ENCODE measurements at regions not wholly inside any gene's neighbourhood (a gene's known extent, or its start where the extent isn't known, plus 50 kb on each side); places are given as distances from the start of the nearest gene placed in this dataset.

DNA sequence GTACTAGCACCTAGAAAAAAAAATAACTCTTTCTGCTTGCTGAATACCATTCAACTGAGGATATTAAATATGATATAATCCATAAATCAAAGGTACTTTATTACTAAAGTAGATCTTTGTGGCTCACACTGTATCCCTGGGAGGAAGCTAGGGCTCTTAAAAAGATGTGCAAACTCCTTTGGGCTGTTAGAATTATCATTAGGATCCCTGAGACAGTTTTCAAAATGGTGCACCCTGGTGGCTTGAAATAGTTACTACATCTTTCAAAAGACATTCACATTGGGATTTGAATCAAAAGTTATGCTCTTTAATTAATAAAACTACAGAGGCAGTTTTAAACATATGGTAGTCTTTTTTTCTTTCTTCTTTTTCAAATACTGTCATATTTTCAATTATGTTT lies 228.5 kb upstream of the G2E3 start:
- H3K4me1 Mint-ChIP-seq, result no peaks in the 10 kb centered on the region
- H3K36me3 Mint-ChIP-seq, result no peaks in the 10 kb centered on the region
- no peak for ATAC-seq (ENCODE audit: low read depth in 2 of 2)
- H3K9me3 ChIP-seq (ENCODE audit: control insufficient read depth in 2 of 2, low read length in 2 of 2), result peaks cover 5 to 6% of the 10 kb centered on the region in 2 experiments
- no peak overlapping the region for H3K4me3 ChIP-seq (ENCODE audit: low read depth, low read length)
- H3K4me3 Mint-ChIP-seq, result no peak overlapping the region
- H3K36me3 ChIP-seq (ENCODE audit: control insufficient read depth, insufficient read depth, low read length), result no peaks in the 10 kb centered on the region
- H3K27ac Mint-ChIP-seq, result no peak overlapping the region
- no peaks in the 10 kb centered on the region for H3K4me1 ChIP-seq (ENCODE audit: control insufficient read depth, insufficient read depth, low read length, poor library complexity, severe bottlenecking)
- H3K9me3 Mint-ChIP-seq, result peaks cover 0 to 11% (median 3%) of the 10 kb centered on the region in 7 donors
- peaks cover 2% of the 10 kb centered on the region for H3K27me3 ChIP-seq (ENCODE audit: control insufficient read depth, insufficient read depth, low read length)
- no peak overlapping the region for H3K27ac ChIP-seq (ENCODE audit: insufficient read depth, low read length, poor library complexity, severe bottlenecking)
- no peaks in the 10 kb centered on the region for H3K27me3 Mint-ChIP-seq
- DNase-seq, result peak in 1 of 3 donors; percentile 9

DNA sequence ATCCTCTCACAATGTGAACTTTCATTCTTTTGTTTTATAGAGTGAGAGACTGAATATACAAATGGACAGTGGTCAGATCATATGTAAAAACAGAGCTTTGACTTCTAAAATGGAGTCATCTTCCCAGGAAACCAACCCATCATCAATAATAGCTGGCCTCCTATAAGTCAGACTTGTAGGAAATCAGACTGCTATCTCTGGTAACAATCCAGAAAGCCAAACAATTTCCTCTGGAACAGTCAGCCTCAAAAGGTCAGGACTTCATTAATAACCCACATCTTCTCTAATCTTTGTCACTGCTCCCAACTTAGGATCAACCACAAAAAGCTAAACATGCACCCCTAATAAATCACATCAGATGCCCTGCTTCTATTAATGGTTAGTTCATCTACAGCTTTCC lies 227.9 kb upstream of the G2E3 start:
- peaks cover 0 to 11% (median 3%) of the 10 kb centered on the region in 7 donors for H3K9me3 Mint-ChIP-seq

DNA sequence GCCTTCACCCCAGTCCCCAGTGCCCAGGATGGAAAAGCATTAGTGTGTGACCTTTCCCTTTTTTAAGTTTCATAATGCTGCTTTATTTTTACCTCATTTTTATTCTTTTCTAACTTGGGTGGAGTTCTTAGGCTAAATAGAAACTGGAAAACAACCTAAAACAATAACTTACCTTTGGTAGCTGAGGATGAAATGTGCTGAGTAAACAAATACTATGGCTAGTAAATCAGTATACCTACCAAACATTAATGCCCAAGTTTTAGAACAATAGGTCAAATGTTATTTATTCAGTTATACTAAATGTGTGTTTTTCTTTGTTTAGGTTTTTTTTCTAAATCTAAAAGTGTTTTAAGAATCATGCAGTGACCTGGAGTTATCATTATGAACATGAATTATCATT lies 226.6 kb upstream of the G2E3 start:
- ATAC-seq (ENCODE audit: low read depth in 2 of 2), result no peak
- H3K27ac Mint-ChIP-seq, result no peak overlapping the region
- Histone ChIP-seq H3K4me3 (ENCODE audit: low read depth, low read length) (no peak overlapping the region), H3K36me3 (ENCODE audit: control insufficient read depth, insufficient read depth, low read length) (no peaks in the 10 kb centered on the region), H3K27me3 (ENCODE audit: control insufficient read depth, insufficient read depth, low read length) (peaks cover 2% of the 10 kb centered on the region), H3K9me3 (ENCODE audit: control insufficient read depth in 2 of 2, low read length in 2 of 2) (peaks cover 5 to 6% of the 10 kb centered on the region in 2 experiments), H3K27ac (ENCODE audit: insufficient read depth, low read length, poor library complexity, severe bottlenecking) (no peak overlapping the region), H3K4me1 (ENCODE audit: control insufficient read depth, insufficient read depth, low read length, poor library complexity, severe bottlenecking) (no peaks in the 10 kb centered on the region)
- H3K4me3 Mint-ChIP-seq, result no peak overlapping the region
- no peaks in the 10 kb centered on the region for H3K36me3 Mint-ChIP-seq
- H3K4me1 Mint-ChIP-seq, result peaks cover 0 to 4% (median 0%) of the 10 kb centered on the region in 4 donors
- H3K27me3 Mint-ChIP-seq, result no peaks in the 10 kb centered on the region
- peaks cover 0 to 11% (median 3%) of the 10 kb centered on the region in 7 donors for H3K9me3 Mint-ChIP-seq
- no peak for DNase-seq

More for the DNA sequence above, 227.9 kb upstream of the G2E3 start:
- Histone ChIP-seq H3K27me3 (ENCODE audit: control insufficient read depth, insufficient read depth, low read length) (peaks cover 2% of the 10 kb centered on the region), H3K4me3 (ENCODE audit: low read depth, low read length) (no peak overlapping the region), H3K27ac (ENCODE audit: insufficient read depth, low read length, poor library complexity, severe bottlenecking) (no peak overlapping the region), H3K4me1 (ENCODE audit: control insufficient read depth, insufficient read depth, low read length, poor library complexity, severe bottlenecking) (no peaks in the 10 kb centered on the region), H3K9me3 (ENCODE audit: control insufficient read depth in 2 of 2, low read length in 2 of 2) (peaks cover 5 to 6% of the 10 kb centered on the region in 2 experiments), H3K36me3 (ENCODE audit: control insufficient read depth, insufficient read depth, low read length) (no peaks in the 10 kb centered on the region)
- no peak overlapping the region for H3K27ac Mint-ChIP-seq
- DNase-seq (no peak), ATAC-seq (ENCODE audit: low read depth in 2 of 2) (no peak)
- no peak overlapping the region for H3K4me3 Mint-ChIP-seq
- no peaks in the 10 kb centered on the region for H3K27me3 Mint-ChIP-seq
- H3K4me1 Mint-ChIP-seq, result peaks cover 0 to 3% (median 0%) of the 10 kb centered on the region in 4 donors
- no peaks in the 10 kb centered on the region for H3K36me3 Mint-ChIP-seq

DNA sequence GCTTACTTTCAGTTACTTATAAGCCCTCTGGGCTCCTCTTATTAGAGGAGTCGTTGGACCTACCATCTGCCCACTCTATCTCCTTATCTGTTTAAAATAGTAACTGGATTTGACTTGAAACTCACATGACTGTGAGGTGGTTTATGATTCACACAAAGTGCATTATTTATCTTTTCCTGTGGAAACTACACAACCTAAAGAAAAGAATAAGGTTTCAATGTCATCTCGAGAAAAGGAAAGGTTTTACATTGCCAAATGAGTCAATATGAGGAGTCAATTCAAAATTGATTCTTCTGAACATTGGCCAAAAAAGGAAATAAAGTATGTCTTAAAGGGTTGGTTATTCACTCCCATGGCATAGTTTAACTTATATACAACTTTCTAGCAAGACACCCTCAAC lies 225.0 kb upstream of the G2E3 start:
- Histone ChIP-seq H3K4me3 (ENCODE audit: low read depth, low read length) (no peak overlapping the region), H3K27me3 (ENCODE audit: control insufficient read depth, insufficient read depth, low read length) (peaks cover 2% of the 10 kb centered on the region), H3K9me3 (ENCODE audit: control insufficient read depth in 2 of 2, low read length in 2 of 2) (peaks cover 5 to 6% of the 10 kb centered on the region in 2 experiments), H3K36me3 (ENCODE audit: control insufficient read depth, insufficient read depth, low read length) (no peaks in the 10 kb centered on the region), H3K27ac (ENCODE audit: insufficient read depth, low read length, poor library complexity, severe bottlenecking) (no peak overlapping the region), H3K4me1 (ENCODE audit: control insufficient read depth, insufficient read depth, low read length, poor library complexity, severe bottlenecking) (no peaks in the 10 kb centered on the region)
- DNase-seq (no peak), ATAC-seq (ENCODE audit: low read depth in 2 of 2) (no peak)
- Mint-ChIP-seq H3K4me3 (no peak overlapping the region), H3K27me3 (no peaks in the 10 kb centered on the region), H3K9me3 (peaks cover 0 to 11% (median 3%) of the 10 kb centered on the region in 7 donors), H3K27ac (no peak overlapping the region), H3K4me1 (peaks cover 0 to 4% (median 0%) of the 10 kb centered on the region in 4 donors), H3K36me3 (no peaks in the 10 kb centered on the region)

DNA sequence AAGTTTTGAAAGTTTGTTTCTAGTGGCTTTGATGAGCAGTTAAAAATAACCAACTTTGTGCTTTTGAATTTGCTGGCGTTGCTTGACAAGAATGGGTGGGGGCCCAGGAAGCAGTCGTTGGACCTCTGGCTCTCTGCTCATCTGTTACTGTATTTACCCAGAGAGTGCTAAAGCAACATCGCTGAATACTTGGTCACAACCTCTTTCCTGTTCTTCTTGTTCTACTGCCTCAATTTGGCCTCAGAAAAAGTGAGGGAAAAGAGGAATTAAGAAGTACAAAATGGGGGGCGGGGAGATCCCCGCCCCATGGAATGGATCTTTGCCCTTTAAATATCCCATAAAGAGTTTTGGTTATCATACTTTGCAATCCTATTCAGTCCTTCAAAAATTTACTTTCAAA lies 221.5 kb upstream of the G2E3 start:
- ATAC-seq (ENCODE audit: low read depth in 2 of 2) (no peak), DNase-seq (no peak)
- Mint-ChIP-seq H3K36me3 (no peaks in the 10 kb centered on the region), H3K9me3 (no peaks in the 10 kb centered on the region), H3K4me3 (no peak overlapping the region), H3K4me1 (peaks cover 0 to 14% (median 7%) of the 10 kb centered on the region in 4 donors), H3K27me3 (no peaks in the 10 kb centered on the region), H3K27ac (no peak overlapping the region)
- Histone ChIP-seq H3K36me3 (ENCODE audit: control insufficient read depth, insufficient read depth, low read length) (no peaks in the 10 kb centered on the region), H3K4me1 (ENCODE audit: control insufficient read depth, insufficient read depth, low read length, poor library complexity, severe bottlenecking) (no peaks in the 10 kb centered on the region), H3K27ac (ENCODE audit: insufficient read depth, low read length, poor library complexity, severe bottlenecking) (no peak overlapping the region), H3K9me3 (ENCODE audit: control insufficient read depth in 2 of 2, low read length in 2 of 2) (no peaks in the 10 kb centered on the region), H3K27me3 (ENCODE audit: control insufficient read depth, insufficient read depth, low read length) (no peaks in the 10 kb centered on the region), H3K4me3 (ENCODE audit: low read depth, low read length) (no peak overlapping the region)

DNA sequence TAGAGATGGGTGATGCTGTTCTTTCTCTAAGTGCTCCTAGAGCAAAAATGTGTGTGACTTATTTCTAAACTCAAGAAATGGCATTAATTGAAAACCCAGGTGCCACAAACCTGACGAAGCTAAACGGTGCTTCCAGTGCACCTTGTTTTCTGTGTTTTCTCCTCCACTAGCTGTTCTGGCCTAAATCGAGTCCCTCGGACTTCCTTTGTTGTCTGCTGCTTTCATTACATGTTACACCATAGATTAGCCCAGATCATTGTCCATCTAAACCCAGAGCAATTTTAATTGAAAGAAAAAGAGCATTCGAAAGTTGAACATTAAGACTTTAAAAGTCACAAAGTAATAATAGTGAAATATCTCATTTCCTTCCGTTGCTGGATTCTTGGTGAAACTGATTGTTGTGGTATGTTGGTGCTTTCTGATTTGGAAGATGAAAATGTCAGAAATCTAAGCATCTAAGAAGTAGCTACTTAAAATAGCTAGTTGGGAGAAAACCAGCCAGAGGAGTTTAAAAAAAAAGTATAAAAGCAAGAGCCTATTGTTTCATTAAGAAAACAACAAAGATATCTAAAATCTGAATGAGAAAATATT lies 219.6 kb upstream of the G2E3 start:
- no peaks in the 10 kb centered on the region for H3K4me1 ChIP-seq (ENCODE audit: control insufficient read depth, insufficient read depth, low read length, poor library complexity, severe bottlenecking)
- no peaks in the 10 kb centered on the region for H3K36me3 ChIP-seq (ENCODE audit: control insufficient read depth, insufficient read depth, low read length)
- H3K4me3 ChIP-seq (ENCODE audit: low read depth, low read length), result no peak overlapping the region
- Mint-ChIP-seq H3K9me3 (no peaks in the 10 kb centered on the region), H3K4me3 (peak overlapping the region in 1 of 4 donors; percentile 21), H3K27me3 (no peaks in the 10 kb centered on the region), H3K4me1 (peaks cover 0 to 14% (median 7%) of the 10 kb centered on the region in 4 donors), H3K27ac (peak overlapping the region in 1 of 3 donors; percentile 16), H3K36me3 (no peaks in the 10 kb centered on the region)
- no peaks in the 10 kb centered on the region for H3K27me3 ChIP-seq (ENCODE audit: control insufficient read depth, insufficient read depth, low read length)
- ATAC-seq (ENCODE audit: low read depth in 2 of 2), result no peak
- DNase-seq, result no peak
- no peak overlapping the region for H3K27ac ChIP-seq (ENCODE audit: insufficient read depth, low read length, poor library complexity, severe bottlenecking)
- H3K9me3 ChIP-seq (ENCODE audit: control insufficient read depth in 2 of 2, low read length in 2 of 2), result no peaks in the 10 kb centered on the region

DNA sequence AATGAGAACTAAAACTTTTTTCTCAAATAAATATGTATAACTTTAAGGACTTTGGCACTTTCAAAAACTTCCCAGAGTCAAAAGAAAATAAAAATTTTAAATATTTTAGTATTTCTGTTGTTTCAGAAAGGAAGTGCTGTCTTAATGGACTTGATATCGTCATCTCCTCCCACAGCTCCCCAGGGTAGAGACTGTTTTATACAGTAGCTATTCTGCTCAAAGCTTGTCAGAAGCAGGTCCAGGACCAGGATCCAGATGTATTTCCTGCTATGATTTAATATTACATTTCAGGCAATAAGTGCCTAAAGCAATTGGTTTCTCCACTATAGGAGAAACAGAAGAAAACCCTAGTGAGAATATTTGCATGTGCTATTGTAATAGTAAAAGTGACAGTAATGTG lies 218.5 kb upstream of the G2E3 start:
- Histone ChIP-seq H3K27me3 (ENCODE audit: control insufficient read depth, insufficient read depth, low read length) (no peaks in the 10 kb centered on the region), H3K4me3 (ENCODE audit: low read depth, low read length) (no peak overlapping the region), H3K36me3 (ENCODE audit: control insufficient read depth, insufficient read depth, low read length) (no peaks in the 10 kb centered on the region), H3K9me3 (ENCODE audit: control insufficient read depth in 2 of 2, low read length in 2 of 2) (no peaks in the 10 kb centered on the region), H3K4me1 (ENCODE audit: control insufficient read depth, insufficient read depth, low read length, poor library complexity, severe bottlenecking) (no peaks in the 10 kb centered on the region), H3K27ac (ENCODE audit: insufficient read depth, low read length, poor library complexity, severe bottlenecking) (no peak overlapping the region)
- Mint-ChIP-seq H3K27me3 (no peaks in the 10 kb centered on the region), H3K4me1 (peaks cover 0 to 14% (median 7%) of the 10 kb centered on the region in 4 donors), H3K36me3 (no peaks in the 10 kb centered on the region), H3K4me3 (no peak overlapping the region), H3K9me3 (peaks cover 0 to 1% (median 0%) of the 10 kb centered on the region in 7 donors), H3K27ac (no peak overlapping the region)
- DNase-seq (no peak), ATAC-seq (ENCODE audit: low read depth in 2 of 2) (no peak)

DNA sequence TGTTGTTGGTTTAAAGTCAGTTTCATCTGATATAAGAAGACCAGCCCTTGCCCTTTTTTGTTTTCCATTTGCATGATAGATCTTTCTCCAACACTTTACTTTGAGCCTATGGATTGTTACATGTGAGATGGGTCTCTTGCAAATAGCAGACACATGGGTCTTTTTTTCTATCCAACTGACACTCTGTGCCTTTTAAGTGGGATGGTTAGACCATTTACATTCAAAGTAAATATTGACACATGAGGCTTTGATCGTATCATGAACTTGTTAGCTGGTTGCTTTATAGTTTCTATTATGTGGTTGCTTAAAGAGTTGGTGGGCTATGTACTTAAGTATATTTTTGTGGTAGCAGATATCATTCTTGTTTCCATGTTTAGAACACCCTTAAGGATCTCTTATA lies 213.4 kb upstream of the G2E3 start:
- H3K4me3 Mint-ChIP-seq, result no peak overlapping the region
- H3K9me3 ChIP-seq (ENCODE audit: control insufficient read depth in 2 of 2, low read length in 2 of 2), result no peaks in the 10 kb centered on the region
- H3K36me3 ChIP-seq (ENCODE audit: control insufficient read depth, insufficient read depth, low read length), result no peaks in the 10 kb centered on the region
- no peak overlapping the region for H3K27ac Mint-ChIP-seq
- H3K9me3 Mint-ChIP-seq, result peaks cover 0 to 1% (median 0%) of the 10 kb centered on the region in 7 donors
- H3K4me1 ChIP-seq (ENCODE audit: control insufficient read depth, insufficient read depth, low read length, poor library complexity, severe bottlenecking), result no peaks in the 10 kb centered on the region
- no peaks in the 10 kb centered on the region for H3K27me3 ChIP-seq (ENCODE audit: control insufficient read depth, insufficient read depth, low read length)
- H3K36me3 Mint-ChIP-seq, result no peaks in the 10 kb centered on the region
- DNase-seq (no peak), ATAC-seq (ENCODE audit: low read depth in 2 of 2) (no peak)
- H3K4me1 Mint-ChIP-seq, result peaks cover 0 to 5% (median 0%) of the 10 kb centered on the region in 4 donors
- no peak overlapping the region for H3K27ac ChIP-seq (ENCODE audit: insufficient read depth, low read length, poor library complexity, severe bottlenecking)
- no peaks in the 10 kb centered on the region for H3K27me3 Mint-ChIP-seq
- H3K4me3 ChIP-seq (ENCODE audit: low read depth, low read length), result no peak overlapping the region
